ENCODE measurements at regions not wholly inside any gene's neighbourhood (a gene's known extent, or its start where the extent isn't known, plus 50 kb on each side); places are given as distances from the start of the nearest gene placed in this dataset.

GRCh38 chr20:50389808-50390684 lies 120.1 kb upstream of the PTPN1 start:
- peaks cover 28% of the 10 kb centered on the region for H3K4me1 Mint-ChIP-seq
- H3K27me3 Mint-ChIP-seq: no peaks in the 10 kb centered on the region
- H3K36me3 Mint-ChIP-seq: no peaks in the 10 kb centered on the region
- no peak overlapping the region for H3K27ac Mint-ChIP-seq
- H3K9me3 Mint-ChIP-seq: no peaks in the 10 kb centered on the region
- no peak overlapping the region for H3K4me3 Mint-ChIP-seq

GRCh38 chr20:50390685-50391443 lies 119.3 kb upstream of the PTPN1 start:
- no peak overlapping the region for H3K27ac Mint-ChIP-seq
- H3K9me3 Mint-ChIP-seq: no peaks in the 10 kb centered on the region
- H3K4me1 Mint-ChIP-seq: peaks cover 19% of the 10 kb centered on the region
- no peaks in the 10 kb centered on the region for H3K36me3 Mint-ChIP-seq
- no peak overlapping the region for H3K4me3 Mint-ChIP-seq
- no peaks in the 10 kb centered on the region for H3K27me3 Mint-ChIP-seq

GRCh38 chr20:50391444-50392137 lies 118.6 kb upstream of the PTPN1 start:
- peaks cover 12% of the 10 kb centered on the region for H3K4me1 Mint-ChIP-seq
- no peaks in the 10 kb centered on the region for H3K36me3 Mint-ChIP-seq
- no peaks in the 10 kb centered on the region for H3K9me3 Mint-ChIP-seq
- peak overlapping the region; percentile 65 for H3K27ac Mint-ChIP-seq
- no peak overlapping the region for H3K4me3 Mint-ChIP-seq
- no peaks in the 10 kb centered on the region for H3K27me3 Mint-ChIP-seq

- Mint-ChIP-seq H3K4me3 (no peak overlapping the region), H3K36me3 (no peaks in the 10 kb centered on the region), H3K27me3 (no peaks in the 10 kb centered on the region), H3K9me3 (no peaks in the 10 kb centered on the region), H3K27ac (no peak overlapping the region), H3K4me1 (peaks cover 8% of the 10 kb centered on the region)
Measured at GRCh38 chr20:50392138-50392866, 117.9 kb upstream of the PTPN1 start.

GRCh38 chr20:50393242-50393641 lies 116.9 kb upstream of the PTPN1 start:
- Mint-ChIP-seq H3K36me3 (no peaks in the 10 kb centered on the region), H3K4me1 (peaks cover 6% of the 10 kb centered on the region), H3K27ac (no peak overlapping the region), H3K27me3 (no peaks in the 10 kb centered on the region), H3K4me3 (no peak overlapping the region), H3K9me3 (no peaks in the 10 kb centered on the region)

- Mint-ChIP-seq H3K27me3 (no peaks in the 10 kb centered on the region), H3K4me3 (no peak overlapping the region), H3K27ac (no peak overlapping the region), H3K9me3 (no peaks in the 10 kb centered on the region), H3K36me3 (no peaks in the 10 kb centered on the region), H3K4me1 (peaks cover under 1% of the 10 kb centered on the region)
Measured at GRCh38 chr20:50393990-50394561, 116.1 kb upstream of the PTPN1 start.

GRCh38 chr20:50394569-50394968 lies 115.6 kb upstream of the PTPN1 start:
- H3K36me3 Mint-ChIP-seq: no peaks in the 10 kb centered on the region
- H3K4me3 Mint-ChIP-seq: no peak overlapping the region
- H3K27ac Mint-ChIP-seq: no peak overlapping the region

GRCh38 chr20:50395251-50395729 lies 114.9 kb upstream of the PTPN1 start:
- H3K4me1 Mint-ChIP-seq: no peaks in the 10 kb centered on the region
- H3K4me3 Mint-ChIP-seq: no peak overlapping the region
- H3K9me3 Mint-ChIP-seq: no peaks in the 10 kb centered on the region
- no peak overlapping the region for H3K27ac Mint-ChIP-seq
- no peaks in the 10 kb centered on the region for H3K27me3 Mint-ChIP-seq
- no peaks in the 10 kb centered on the region for H3K36me3 Mint-ChIP-seq

More at GRCh38 chr20:50394569-50394968, 115.6 kb upstream of the PTPN1 start:
- no peaks in the 10 kb centered on the region for H3K27me3 Mint-ChIP-seq
- H3K4me1 Mint-ChIP-seq: no peaks in the 10 kb centered on the region
- H3K9me3 Mint-ChIP-seq: no peaks in the 10 kb centered on the region

GRCh38 chr20:50395914-50396488 lies 114.2 kb upstream of the PTPN1 start:
- no peaks in the 10 kb centered on the region for H3K27me3 Mint-ChIP-seq
- no peaks in the 10 kb centered on the region for H3K36me3 Mint-ChIP-seq
- no peak overlapping the region for H3K4me3 Mint-ChIP-seq
- H3K27ac Mint-ChIP-seq: no peak overlapping the region
- no peaks in the 10 kb centered on the region for H3K9me3 Mint-ChIP-seq
- no peaks in the 10 kb centered on the region for H3K4me1 Mint-ChIP-seq

GRCh38 chr20:50396623-50397022 lies 113.6 kb upstream of the PTPN1 start:
- Mint-ChIP-seq H3K4me1 (no peaks in the 10 kb centered on the region), H3K9me3 (no peaks in the 10 kb centered on the region), H3K36me3 (no peaks in the 10 kb centered on the region), H3K27me3 (no peaks in the 10 kb centered on the region), H3K4me3 (no peak overlapping the region), H3K27ac (no peak overlapping the region)

- Mint-ChIP-seq H3K9me3 (no peaks in the 10 kb centered on the region), H3K4me1 (no peaks in the 10 kb centered on the region), H3K27me3 (no peaks in the 10 kb centered on the region), H3K4me3 (no peak overlapping the region), H3K36me3 (no peaks in the 10 kb centered on the region), H3K27ac (no peak overlapping the region)
Measured at GRCh38 chr20:50397058-50397457, 113.1 kb upstream of the PTPN1 start.

GRCh38 chr20:50398064-50398463 lies 112.1 kb upstream of the PTPN1 start:
- no peaks in the 10 kb centered on the region for H3K9me3 Mint-ChIP-seq
- no peak overlapping the region for H3K4me3 Mint-ChIP-seq
- H3K27me3 Mint-ChIP-seq: no peaks in the 10 kb centered on the region
- H3K36me3 Mint-ChIP-seq: no peaks in the 10 kb centered on the region
- no peak overlapping the region for H3K27ac Mint-ChIP-seq
- H3K4me1 Mint-ChIP-seq: no peaks in the 10 kb centered on the region

GRCh38 chr20:50398471-50398820 lies 111.7 kb upstream of the PTPN1 start:
- Mint-ChIP-seq H3K27me3 (no peaks in the 10 kb centered on the region), H3K4me1 (no peaks in the 10 kb centered on the region), H3K27ac (no peak overlapping the region), H3K4me3 (no peak overlapping the region), H3K9me3 (no peaks in the 10 kb centered on the region), H3K36me3 (no peaks in the 10 kb centered on the region)

GRCh38 chr20:50398821-50399554 lies 111.2 kb upstream of the PTPN1 start:
- Mint-ChIP-seq H3K36me3 (no peaks in the 10 kb centered on the region), H3K27me3 (no peaks in the 10 kb centered on the region), H3K27ac (no peak overlapping the region), H3K4me1 (no peaks in the 10 kb centered on the region), H3K4me3 (no peak overlapping the region), H3K9me3 (no peaks in the 10 kb centered on the region)

All from activated naive CD4-positive, alpha-beta T cell treated with anti-CD3 and anti-CD28 coated beads, Interleukin-2, amount 50 U/mL, for 24 hours (primary cell).